ENCODE measurements at regions not wholly inside any gene's neighbourhood (a gene's known extent, or its start where the extent isn't known, plus 50 kb on each side); places are given as distances from the start of the nearest gene placed in this dataset.

- H3K4me2 ChIP-seq = peak overlapping the region; percentile 88
- 12% methylated on average over 20 of the region's 20 CpGs for WGBS (ENCODE audit: low lambda C conversion rate)
- H3K4me3 ChIP-seq (ENCODE audit: low read depth in 2 of 2, low read length in 1 of 2) = peak overlapping the region; percentile 72 to 85
- H3K4me1 ChIP-seq (ENCODE audit: control insufficient read depth in 1 of 2, insufficient read depth in 2 of 2, low read depth in 1 of 2, low read length in 1 of 2) = peaks cover 7 to 16% of the 10 kb centered on the region in 2 experiments; a peak in 3 of 4 replicates
- H3K79me2 ChIP-seq (ENCODE audit: insufficient read depth) = peaks cover 6% of the 10 kb centered on the region; the same call in 1 of the 2 replicates
- H3F3A ChIP-seq (replicated peaks; ENCODE audit: insufficient read depth) = peaks cover 2% of the 10 kb centered on the region
- TF ChIP-seq CHD2 (IDR thresholded peaks at IDR 0.05; ENCODE audit: low read length, partially characterized antibody) (no peak), RAD21 (IDR thresholded peaks at IDR 0.05; ENCODE audit: low read length) (no peak), GATA2 (CRISPR knock-in tag; IDR thresholded peaks at IDR 0.05) (no peak), IRF3 (IDR thresholded peaks at IDR 0.05; ENCODE audit: low read depth, low read length) (no peak), TCF12 (IDR thresholded peaks at IDR 0.05) (no peak), TAF1 (IDR thresholded peaks at IDR 0.05; ENCODE audit: borderline replicate concordance, low read depth, low read length) (no peak), EZH2phosphoT487 (IDR thresholded peaks at IDR 0.05; ENCODE audit: borderline replicate concordance, low read depth) (no peak), GABPA (IDR thresholded peaks at IDR 0.05; ENCODE audit: low read depth) (no peak), RXRA (IDR thresholded peaks at IDR 0.05; ENCODE audit: borderline replicate concordance, low read depth) (no peak), MEF2A (IDR thresholded peaks at IDR 0.05; ENCODE audit: borderline replicate concordance, low read depth) (no peak), FOXM1 (IDR thresholded peaks at IDR 0.05; ENCODE audit: low read depth) (no peak), SIN3A (IDR thresholded peaks at IDR 0.05; ENCODE audit: borderline replicate concordance, low read depth, low read length) (no peak), MXI1 (IDR thresholded peaks at IDR 0.05; ENCODE audit: low read depth, low read length) (no peak; the same call in 1 of the 2 replicates), JUND (IDR thresholded peaks at IDR 0.05) (no peak), YY1 (IDR thresholded peaks at IDR 0.05; ENCODE audit: low read depth) (no peak), ELF1 (IDR thresholded peaks at IDR 0.05) (no peak)
- TF ChIP-seq, protein P1, sequence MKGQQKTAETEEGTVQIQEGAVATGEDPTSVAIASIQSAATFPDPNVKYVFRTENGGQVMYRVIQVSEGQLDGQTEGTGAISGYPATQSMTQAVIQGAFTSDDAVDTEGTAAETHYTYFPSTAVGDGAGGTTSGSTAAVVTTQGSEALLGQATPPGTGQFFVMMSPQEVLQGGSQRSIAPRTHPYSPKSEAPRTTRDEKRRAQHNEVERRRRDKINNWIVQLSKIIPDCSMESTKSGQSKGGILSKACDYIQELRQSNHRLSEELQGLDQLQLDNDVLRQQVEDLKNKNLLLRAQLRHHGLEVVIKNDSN (IDR thresholded peaks at IDR 0.05; ENCODE audit: borderline replicate concordance, low read depth) = no peak
- TF ChIP-seq, protein P2, sequence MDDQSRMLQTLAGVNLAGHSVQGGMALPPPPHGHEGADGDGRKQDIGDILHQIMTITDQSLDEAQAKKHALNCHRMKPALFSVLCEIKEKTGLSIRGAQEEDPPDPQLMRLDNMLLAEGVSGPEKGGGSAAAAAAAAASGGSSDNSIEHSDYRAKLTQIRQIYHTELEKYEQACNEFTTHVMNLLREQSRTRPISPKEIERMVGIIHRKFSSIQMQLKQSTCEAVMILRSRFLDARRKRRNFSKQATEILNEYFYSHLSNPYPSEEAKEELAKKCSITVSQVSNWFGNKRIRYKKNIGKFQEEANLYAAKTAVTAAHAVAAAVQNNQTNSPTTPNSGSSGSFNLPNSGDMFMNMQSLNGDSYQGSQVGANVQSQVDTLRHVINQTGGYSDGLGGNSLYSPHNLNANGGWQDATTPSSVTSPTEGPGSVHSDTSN (IDR thresholded peaks at IDR 0.05) = no peak
- TF ChIP-seq, protein P3, sequence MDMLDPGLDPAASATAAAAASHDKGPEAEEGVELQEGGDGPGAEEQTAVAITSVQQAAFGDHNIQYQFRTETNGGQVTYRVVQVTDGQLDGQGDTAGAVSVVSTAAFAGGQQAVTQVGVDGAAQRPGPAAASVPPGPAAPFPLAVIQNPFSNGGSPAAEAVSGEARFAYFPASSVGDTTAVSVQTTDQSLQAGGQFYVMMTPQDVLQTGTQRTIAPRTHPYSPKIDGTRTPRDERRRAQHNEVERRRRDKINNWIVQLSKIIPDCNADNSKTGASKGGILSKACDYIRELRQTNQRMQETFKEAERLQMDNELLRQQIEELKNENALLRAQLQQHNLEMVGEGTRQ (IDR thresholded peaks at IDR 0.05; ENCODE audit: borderline replicate concordance, low read depth, low read length) = no peak
- TF ChIP-seq, protein P4, sequence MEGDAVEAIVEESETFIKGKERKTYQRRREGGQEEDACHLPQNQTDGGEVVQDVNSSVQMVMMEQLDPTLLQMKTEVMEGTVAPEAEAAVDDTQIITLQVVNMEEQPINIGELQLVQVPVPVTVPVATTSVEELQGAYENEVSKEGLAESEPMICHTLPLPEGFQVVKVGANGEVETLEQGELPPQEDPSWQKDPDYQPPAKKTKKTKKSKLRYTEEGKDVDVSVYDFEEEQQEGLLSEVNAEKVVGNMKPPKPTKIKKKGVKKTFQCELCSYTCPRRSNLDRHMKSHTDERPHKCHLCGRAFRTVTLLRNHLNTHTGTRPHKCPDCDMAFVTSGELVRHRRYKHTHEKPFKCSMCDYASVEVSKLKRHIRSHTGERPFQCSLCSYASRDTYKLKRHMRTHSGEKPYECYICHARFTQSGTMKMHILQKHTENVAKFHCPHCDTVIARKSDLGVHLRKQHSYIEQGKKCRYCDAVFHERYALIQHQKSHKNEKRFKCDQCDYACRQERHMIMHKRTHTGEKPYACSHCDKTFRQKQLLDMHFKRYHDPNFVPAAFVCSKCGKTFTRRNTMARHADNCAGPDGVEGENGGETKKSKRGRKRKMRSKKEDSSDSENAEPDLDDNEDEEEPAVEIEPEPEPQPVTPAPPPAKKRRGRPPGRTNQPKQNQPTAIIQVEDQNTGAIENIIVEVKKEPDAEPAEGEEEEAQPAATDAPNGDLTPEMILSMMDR (IDR thresholded peaks at IDR 0.05) = no peak
- ChIA-PET CTCF (interaction anchor here (0.6 kb wide), 1 partner anchor 10 kb away, joined by 3 read pairs; no protein-coding TSS in a partner anchor), POLR2A (no interaction called here)
- no peaks in the 10 kb centered on the region for H3K36me3 ChIP-seq (replicated peaks in 1 of 2; ENCODE audit: control insufficient read depth in 1 of 2, insufficient read depth in 2 of 2, low read length in 1 of 2)
- peak overlapping the region; percentile 92 for H2AFZ ChIP-seq (ENCODE audit: low read depth)
- peak overlapping the region; percentile 48 to 87; a peak in 3 of 4 replicates for H3K27ac ChIP-seq (ENCODE audit: low read depth in 2 of 2, low read length in 1 of 2)
- no peaks in the 10 kb centered on the region for H3K9me2 ChIP-seq
- H3K9ac ChIP-seq = peak overlapping the region; percentile 65
- DNase-seq = peak; percentile 42
- H4K20me1 ChIP-seq (ENCODE audit: insufficient read depth) = no peaks in the 10 kb centered on the region; the same call in 1 of the 2 replicates
- H3K9me3 ChIP-seq = no peaks in the 10 kb centered on the region
- no peaks in the 10 kb centered on the region for H3K27me3 ChIP-seq (ENCODE audit: insufficient read depth)
These were observed 79.6 kb upstream of the AK4 start for GRCh38 chr1:65068202-65069010.
